ENCODE measurements at regions not wholly inside any gene's neighbourhood (a gene's known extent, or its start where the extent isn't known, plus 50 kb on each side); places are given as distances from the start of the nearest gene placed in this dataset.
A peak's percentile ranks its signal among the peaks of the same experiment; 100 is the strongest.
"Not testable (repeated sequence)": the region's sequence is repeated elsewhere in the genome, so short reads cannot be mapped to it uniquely, and the experiment has no call there.

DNA sequence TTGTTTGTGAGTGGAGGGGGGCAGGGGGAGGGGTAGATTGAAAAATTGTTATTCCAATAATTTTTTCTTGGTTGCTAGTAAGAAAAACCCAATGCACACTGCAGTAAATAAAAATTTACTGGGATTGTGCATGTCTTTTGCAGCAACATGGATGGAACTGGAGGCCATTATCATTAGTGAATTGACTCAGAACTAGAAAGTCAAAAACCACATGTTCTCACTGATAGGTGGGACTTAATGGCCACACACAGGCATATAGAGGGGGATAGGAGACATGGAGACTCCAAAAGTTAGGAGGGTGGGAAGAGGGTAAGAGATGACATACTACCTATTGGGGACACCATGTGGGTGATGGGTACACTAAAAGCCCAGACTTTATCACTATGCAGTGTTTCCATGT is 67.2 kb downstream of the BUB3 start:
- Mint-ChIP-seq H3K27ac (no peak overlapping the region), H3K9me3 (peaks cover 7% of the 10 kb centered on the region), H3K27me3 (no peaks in the 10 kb centered on the region), H3K36me3 (ENCODE audit: low read depth) (peaks cover 2% of the 10 kb centered on the region), H3K4me3 (no peak overlapping the region), H3K4me1 (no peaks in the 10 kb centered on the region)
- DNase-seq: no peak
- intact Hi-C loops (cut with micrococcal nuclease): no loop called here

GRCh38 chr10:123222832-123223231 is 68.6 kb downstream of the BUB3 start:
- Mint-ChIP-seq H3K4me3 (no peak overlapping the region), H3K4me1 (no peaks in the 10 kb centered on the region), H3K36me3 (ENCODE audit: low read depth) (peaks cover 2% of the 10 kb centered on the region), H3K27ac (no peak overlapping the region), H3K9me3 (peaks cover 5% of the 10 kb centered on the region), H3K27me3 (no peaks in the 10 kb centered on the region)
- DNase-seq: no peak
- intact Hi-C loops (cut with micrococcal nuclease): no loop called here

- DNase-seq: no peak
- Mint-ChIP-seq H3K27me3 (no peaks in the 10 kb centered on the region), H3K4me1 (no peaks in the 10 kb centered on the region), H3K9me3 (peaks cover 20% of the 10 kb centered on the region), H3K27ac (no peak overlapping the region), H3K4me3 (no peak overlapping the region), H3K36me3 (ENCODE audit: low read depth) (peaks cover 6% of the 10 kb centered on the region)
- intact Hi-C loops (cut with micrococcal nuclease): no loop called here
Observed at GRCh38 chr10:123227706-123228105, 73.5 kb downstream of the BUB3 start.

DNA sequence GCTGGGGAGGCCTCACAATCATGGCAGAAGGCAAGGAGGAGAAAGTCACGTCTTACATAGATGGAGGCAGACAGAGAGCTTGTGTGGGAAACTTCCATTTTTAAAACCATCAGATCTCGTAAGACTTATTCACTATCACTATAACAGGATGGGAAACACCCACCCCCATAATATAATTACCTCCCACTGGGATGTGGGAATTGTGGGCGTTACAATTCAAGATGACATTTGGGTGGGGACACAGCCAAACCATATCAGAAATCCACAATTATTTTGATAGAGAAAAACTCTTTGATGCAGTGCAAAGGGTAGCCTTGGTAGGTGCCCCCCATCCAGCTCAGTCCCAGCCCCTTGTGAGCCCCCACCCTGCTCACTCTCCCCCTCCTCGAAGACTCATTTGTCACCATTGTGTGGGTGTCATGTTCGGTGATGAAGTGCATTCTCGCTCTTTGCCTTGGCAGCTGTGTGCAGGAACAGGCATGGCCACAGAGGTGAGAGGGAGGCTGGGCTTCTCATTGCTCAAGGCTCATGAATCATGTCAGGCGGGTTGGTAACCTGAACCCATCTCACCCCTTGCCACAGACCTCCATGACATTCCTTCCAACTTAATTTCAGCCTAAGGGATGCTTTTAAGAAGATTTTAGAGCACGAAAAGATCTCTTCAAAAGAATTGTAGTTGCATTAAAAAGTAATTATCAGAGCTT is 75.9 kb downstream of the BUB3 start:
- no peak for DNase-seq
- Mint-ChIP-seq H3K4me1 (no peaks in the 10 kb centered on the region), H3K4me3 (no peak overlapping the region), H3K36me3 (ENCODE audit: low read depth) (peaks cover 7% of the 10 kb centered on the region), H3K27me3 (no peaks in the 10 kb centered on the region), H3K27ac (no peak overlapping the region), H3K9me3 (peaks cover 21% of the 10 kb centered on the region)
- intact Hi-C loops (cut with micrococcal nuclease): no loop called here

DNA sequence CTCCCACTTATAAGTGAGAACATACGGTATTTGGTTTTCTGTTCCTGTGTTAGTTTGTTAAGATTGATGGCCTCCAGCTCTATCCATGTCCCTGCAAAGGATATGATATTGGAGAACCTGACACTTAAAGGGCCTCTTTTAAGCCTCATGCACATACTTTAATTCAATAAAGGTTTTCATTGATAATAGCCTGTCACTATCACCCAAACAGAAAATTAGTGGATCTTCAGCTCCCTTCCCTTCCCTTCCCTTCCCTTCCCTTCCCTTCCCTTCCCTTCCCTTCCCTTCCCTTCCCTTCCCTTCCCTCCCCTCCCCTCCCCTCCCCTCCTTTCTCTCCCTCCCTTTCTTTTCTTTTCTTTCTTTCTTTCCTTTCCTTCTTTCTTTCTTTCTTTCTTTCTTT is 78.7 kb downstream of the BUB3 start:
- H3K27ac Mint-ChIP-seq; H3K27me3 Mint-ChIP-seq; DNase-seq; H3K4me3 Mint-ChIP-seq; H3K4me1 Mint-ChIP-seq; intact Hi-C loops (cut with micrococcal nuclease): not testable (repeated sequence)
- Mint-ChIP-seq H3K36me3 (ENCODE audit: low read depth) (peaks cover 15% of the 10 kb centered on the region), H3K9me3 (peaks cover 33% of the 10 kb centered on the region)

- H3K36me3 Mint-ChIP-seq (ENCODE audit: low read depth): peaks cover 13% of the 10 kb centered on the region
- DNase-seq; H3K27ac Mint-ChIP-seq; H3K4me3 Mint-ChIP-seq; intact Hi-C loops (cut with micrococcal nuclease); H3K4me1 Mint-ChIP-seq; H3K27me3 Mint-ChIP-seq: not testable (repeated sequence)
- H3K9me3 Mint-ChIP-seq: peaks cover 26% of the 10 kb centered on the region
Observed at GRCh38 chr10:123235014-123235413, 80.8 kb downstream of the BUB3 start.

GRCh38 chr10:123236126-123236525 is 81.9 kb downstream of the BUB3 start:
- no peak for DNase-seq
- intact Hi-C loops (cut with micrococcal nuclease): no loop called here
- Mint-ChIP-seq H3K9me3 (peaks cover 21% of the 10 kb centered on the region), H3K4me1 (peaks cover 6% of the 10 kb centered on the region), H3K27ac (no peak overlapping the region), H3K36me3 (ENCODE audit: low read depth) (peaks cover 11% of the 10 kb centered on the region), H3K4me3 (no peak overlapping the region), H3K27me3 (no peaks in the 10 kb centered on the region)

GRCh38 chr10:123240250-123240649 is 86.0 kb downstream of the BUB3 start:
- Mint-ChIP-seq H3K4me1 (peaks cover 22% of the 10 kb centered on the region), H3K27ac (no peak overlapping the region)

DNA sequence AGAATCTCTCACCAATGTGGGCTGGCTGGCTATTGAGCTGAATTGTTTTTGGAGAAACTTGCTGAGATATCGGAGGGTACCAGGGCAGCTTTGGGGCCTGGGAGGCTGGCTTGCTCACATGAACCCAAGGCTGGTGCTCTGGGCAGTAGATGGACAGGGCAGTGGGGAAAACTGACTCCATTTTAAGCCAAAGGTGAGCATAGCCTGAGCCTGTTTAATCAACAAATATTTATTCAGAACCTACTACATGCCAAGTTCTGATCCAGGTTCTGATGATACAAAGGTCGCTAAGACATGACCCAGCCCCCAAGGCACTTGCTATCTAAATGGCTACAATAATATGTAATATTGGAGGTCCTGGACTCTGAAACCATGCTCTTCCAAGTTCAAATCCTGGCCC is 86.6 kb downstream of the BUB3 start:
- intact Hi-C loops (cut with micrococcal nuclease): no loop called here
- Mint-ChIP-seq H3K9me3 (peaks cover 9% of the 10 kb centered on the region), H3K27ac (no peak overlapping the region), H3K4me3 (no peak overlapping the region), H3K4me1 (peaks cover 22% of the 10 kb centered on the region), H3K27me3 (no peaks in the 10 kb centered on the region), H3K36me3 (ENCODE audit: low read depth) (peaks cover 2% of the 10 kb centered on the region)
- DNase-seq: no peak

More at GRCh38 chr10:123240250-123240649, 86.0 kb downstream of the BUB3 start:
- intact Hi-C loops (cut with micrococcal nuclease): no loop called here
- H3K36me3 Mint-ChIP-seq (ENCODE audit: low read depth): peaks cover 6% of the 10 kb centered on the region
- no peaks in the 10 kb centered on the region for H3K27me3 Mint-ChIP-seq
- no peak overlapping the region for H3K4me3 Mint-ChIP-seq
- DNase-seq: no peak
- H3K9me3 Mint-ChIP-seq: peaks cover 14% of the 10 kb centered on the region

DNA sequence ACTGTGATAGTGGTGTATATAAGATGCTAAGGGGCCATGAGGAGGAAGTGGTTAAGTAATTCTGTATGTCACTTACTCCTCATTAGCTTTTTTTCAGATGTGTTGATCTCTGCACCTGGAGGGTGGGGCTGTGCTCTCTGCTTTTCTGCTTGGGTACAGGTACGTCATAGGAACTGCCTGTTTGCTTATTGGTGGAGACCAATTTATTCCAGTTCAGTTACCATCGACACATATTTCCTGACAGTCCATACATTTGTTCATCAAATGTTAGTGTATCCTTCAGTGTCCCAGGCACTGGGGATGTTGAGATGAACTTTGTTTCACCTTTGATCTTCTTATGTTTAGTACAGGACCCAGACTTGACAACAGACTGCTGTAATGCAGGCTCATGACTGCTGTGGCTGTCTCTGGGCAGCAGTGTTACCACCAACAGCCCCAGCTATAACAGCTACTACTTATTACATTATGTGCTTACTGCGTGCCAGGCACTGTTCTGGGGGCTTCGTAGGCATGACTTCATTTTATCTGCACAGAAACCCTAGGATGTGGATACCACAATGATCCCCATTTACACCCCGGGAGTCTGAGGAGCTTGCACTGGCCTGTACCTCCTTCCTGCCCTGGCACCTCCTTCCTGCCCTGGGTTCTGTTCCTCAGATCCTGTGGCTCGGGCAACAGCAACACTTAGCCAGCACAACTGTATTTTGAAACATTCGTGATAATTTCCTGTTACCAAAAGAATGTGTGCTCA is 87.4 kb downstream of the BUB3 start:
- no peaks in the 10 kb centered on the region for H3K27me3 Mint-ChIP-seq
- peak overlapping the region; percentile 25 for H3K4me3 Mint-ChIP-seq
- H3K27ac Mint-ChIP-seq: peak overlapping the region; percentile 86
- H3K9me3 Mint-ChIP-seq: peaks cover 8% of the 10 kb centered on the region
- peaks cover 2% of the 10 kb centered on the region for H3K36me3 Mint-ChIP-seq (ENCODE audit: low read depth)
- peaks cover 22% of the 10 kb centered on the region for H3K4me1 Mint-ChIP-seq
- peak; percentile 73 for DNase-seq
- intact Hi-C loops (cut with micrococcal nuclease): no loop called here

DNA sequence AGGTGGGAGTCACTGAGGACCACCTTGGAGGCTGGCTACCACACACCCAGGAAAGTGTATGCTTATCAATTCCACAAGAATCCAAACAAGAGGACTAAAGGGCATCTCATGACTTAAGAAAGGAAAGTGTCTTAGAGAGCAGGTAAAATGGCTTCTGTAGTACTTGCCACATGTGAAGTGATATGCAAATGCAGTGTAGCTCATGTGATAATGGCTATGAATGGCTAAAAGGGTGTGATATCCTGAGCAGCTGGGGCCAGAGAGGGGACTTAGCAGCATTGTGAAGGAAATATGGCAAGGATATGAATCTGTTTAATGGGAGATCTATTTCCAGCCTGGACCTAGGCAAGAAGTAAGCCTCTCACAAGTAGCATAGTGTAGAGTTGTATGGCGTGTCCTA is 90.5 kb downstream of the BUB3 start:
- intact Hi-C loops (cut with micrococcal nuclease): no loop called here

DNA sequence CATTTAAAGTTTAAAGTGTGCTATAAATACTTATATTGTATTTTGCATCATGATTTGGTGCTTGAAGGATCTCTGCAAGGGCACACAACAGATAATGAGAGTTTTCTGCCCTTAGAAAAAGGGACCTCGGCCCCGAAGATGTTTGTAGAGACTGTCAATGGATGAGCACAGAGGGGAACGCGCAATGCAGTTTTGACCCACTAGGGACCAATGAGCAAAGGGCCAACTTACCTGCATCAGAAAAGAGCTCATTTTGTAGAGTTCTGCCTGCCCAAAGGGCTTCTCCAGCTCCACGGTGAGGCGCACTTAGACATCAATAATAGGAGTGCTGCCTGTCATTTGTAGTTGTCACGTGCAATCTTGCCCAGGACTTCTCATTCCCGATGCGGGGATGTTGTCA is 91.1 kb downstream of the BUB3 start:
- Mint-ChIP-seq H3K27ac (no peak overlapping the region), H3K4me3 (no peak overlapping the region), H3K4me1 (peaks cover 19% of the 10 kb centered on the region), H3K9me3 (peaks cover 4% of the 10 kb centered on the region), H3K27me3 (no peaks in the 10 kb centered on the region), H3K36me3 (ENCODE audit: low read depth) (no peaks in the 10 kb centered on the region)
- intact Hi-C loops (cut with micrococcal nuclease): no loop called here
- no peak for DNase-seq

More for the DNA sequence above, 90.5 kb downstream of the BUB3 start:
- no peak overlapping the region for H3K4me3 Mint-ChIP-seq
- H3K4me1 Mint-ChIP-seq: peaks cover 22% of the 10 kb centered on the region
- H3K27me3 Mint-ChIP-seq: no peaks in the 10 kb centered on the region
- no peak overlapping the region for H3K27ac Mint-ChIP-seq
- DNase-seq: no peak
- no peaks in the 10 kb centered on the region for H3K36me3 Mint-ChIP-seq (ENCODE audit: low read depth)
- peaks cover 4% of the 10 kb centered on the region for H3K9me3 Mint-ChIP-seq

- Mint-ChIP-seq H3K9me3 (no peaks in the 10 kb centered on the region), H3K36me3 (ENCODE audit: low read depth) (no peaks in the 10 kb centered on the region), H3K27me3 (no peaks in the 10 kb centered on the region), H3K27ac (no peak overlapping the region), H3K4me3 (no peak overlapping the region), H3K4me1 (no peaks in the 10 kb centered on the region)
- DNase-seq: no peak
- intact Hi-C loops (cut with micrococcal nuclease): no loop called here
Observed at GRCh38 chr10:123249894-123250293, 95.7 kb downstream of the BUB3 start.

DNA sequence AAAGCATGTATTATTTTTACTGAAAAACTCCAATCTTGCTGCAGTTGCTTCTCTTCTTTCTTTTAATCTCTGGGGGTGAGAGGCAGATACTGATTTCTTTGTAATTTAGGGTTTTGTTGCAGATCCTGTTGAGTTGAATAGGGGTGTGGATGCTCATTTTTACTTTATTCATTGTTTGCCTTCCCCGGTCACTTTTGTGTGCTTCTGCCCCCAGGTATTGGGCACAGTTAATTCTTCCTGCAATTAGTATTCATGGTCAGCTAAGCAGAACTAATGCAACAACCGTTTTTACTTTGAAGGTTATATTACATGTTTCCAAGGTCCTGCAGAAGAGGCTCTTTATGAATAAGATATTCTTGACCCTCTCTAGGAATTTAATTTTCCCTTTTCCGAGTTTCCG is 96.4 kb downstream of the BUB3 start:
- intact Hi-C loops (cut with micrococcal nuclease): no loop called here
- no peaks in the 10 kb centered on the region for H3K36me3 Mint-ChIP-seq (ENCODE audit: low read depth)

More for the DNA sequence above, 96.4 kb downstream of the BUB3 start:
- H3K27ac Mint-ChIP-seq: no peak overlapping the region
- no peak overlapping the region for H3K4me3 Mint-ChIP-seq
- H3K9me3 Mint-ChIP-seq: no peaks in the 10 kb centered on the region
- H3K4me1 Mint-ChIP-seq: no peaks in the 10 kb centered on the region
- H3K27me3 Mint-ChIP-seq: no peaks in the 10 kb centered on the region
- no peak for DNase-seq

Data from activated CD4-positive, alpha-beta T cell treated with anti-CD3 and anti-CD28 coated beads, Interleukin-2, amount 10 ng/mL, durations not matched to agents 24 days and 14 days (primary cell).